ENCODE measurements at regions not wholly inside any gene's neighbourhood (a gene's known extent, or its start where the extent isn't known, plus 50 kb on each side); places are given as distances from the start of the nearest gene placed in this dataset.

- Histone ChIP-seq H3K4me3 (ENCODE audit: low read depth, low read length, poor library complexity, severe bottlenecking) (no peak overlapping the region), H4K20me1 (ENCODE audit: insufficient read depth, low read length) (no peaks in the 10 kb centered on the region), H3K4me1 (ENCODE audit: insufficient read depth, low read length, severe bottlenecking) (no peaks in the 10 kb centered on the region), H3K27me3 (ENCODE audit: insufficient read depth, low read length) (no peaks in the 10 kb centered on the region), H3K4me2 (ENCODE audit: low read length) (no peak overlapping the region), H3F3A (ENCODE audit: insufficient read depth, low read length) (no peaks in the 10 kb centered on the region), H3K36me3 (ENCODE audit: insufficient read depth, low read length) (no peaks in the 10 kb centered on the region), H3K9ac (ENCODE audit: low read length) (no peak overlapping the region), H3K79me2 (ENCODE audit: insufficient read depth, low read length) (no peaks in the 10 kb centered on the region), H3K9me2 (ENCODE audit: low read depth, low read length) (no peaks in the 10 kb centered on the region), H3K27ac (ENCODE audit: low read depth, low read length, poor library complexity, severe bottlenecking) (no peak overlapping the region), H3K9me3 (ENCODE audit: low read length) (no peaks in the 10 kb centered on the region), H2AFZ (ENCODE audit: low read length) (no peak overlapping the region)
- TF ChIP-seq EZH2 (IDR thresholded peaks at IDR 0.05; ENCODE audit: borderline replicate concordance, low read length), result no peak
- TF ChIP-seq CTCF (IDR thresholded peaks at IDR 0.05; ENCODE audit: low read length), result no peak
Observed at GRCh38 chr5:166172597-166172996, 2118.8 kb upstream of the WWC1 start.

- H3K4me3 ChIP-seq (ENCODE audit: low read depth, low read length, poor library complexity, severe bottlenecking), result no peak overlapping the region
- H3F3A ChIP-seq (ENCODE audit: insufficient read depth, low read length), result no peaks in the 10 kb centered on the region
- no peaks in the 10 kb centered on the region for H3K9me2 ChIP-seq (ENCODE audit: low read depth, low read length)
- no peak overlapping the region for H3K4me2 ChIP-seq (ENCODE audit: low read length)
- TF ChIP-seq CTCF (IDR thresholded peaks at IDR 0.05; ENCODE audit: low read length), result no peak
- H2AFZ ChIP-seq (ENCODE audit: low read length), result no peak overlapping the region
- H3K79me2 ChIP-seq (ENCODE audit: insufficient read depth, low read length), result no peaks in the 10 kb centered on the region
- H3K27ac ChIP-seq (ENCODE audit: low read depth, low read length, poor library complexity, severe bottlenecking), result no peak overlapping the region
- no peaks in the 10 kb centered on the region for H3K27me3 ChIP-seq (ENCODE audit: insufficient read depth, low read length)
- H3K9ac ChIP-seq (ENCODE audit: low read length), result no peak overlapping the region
- no peaks in the 10 kb centered on the region for H3K9me3 ChIP-seq (ENCODE audit: low read length)
- H4K20me1 ChIP-seq (ENCODE audit: insufficient read depth, low read length), result no peaks in the 10 kb centered on the region
- no peaks in the 10 kb centered on the region for H3K36me3 ChIP-seq (ENCODE audit: insufficient read depth, low read length)
- no peaks in the 10 kb centered on the region for H3K4me1 ChIP-seq (ENCODE audit: insufficient read depth, low read length, severe bottlenecking)
Observed at GRCh38 chr5:166178411-166179080, 2112.9 kb upstream of the WWC1 start.

GRCh38 chr5:166185185-166185584 lies 2106.3 kb upstream of the WWC1 start:
- Histone ChIP-seq H2AFZ (ENCODE audit: low read length) (no peak overlapping the region), H3K36me3 (ENCODE audit: insufficient read depth, low read length) (no peaks in the 10 kb centered on the region), H3K4me2 (ENCODE audit: low read length) (no peak overlapping the region), H3K27ac (ENCODE audit: low read depth, low read length, poor library complexity, severe bottlenecking) (no peak overlapping the region), H4K20me1 (ENCODE audit: insufficient read depth, low read length) (no peaks in the 10 kb centered on the region), H3F3A (ENCODE audit: insufficient read depth, low read length) (no peaks in the 10 kb centered on the region), H3K9me2 (ENCODE audit: low read depth, low read length) (no peaks in the 10 kb centered on the region), H3K4me1 (ENCODE audit: insufficient read depth, low read length, severe bottlenecking) (no peaks in the 10 kb centered on the region), H3K27me3 (ENCODE audit: insufficient read depth, low read length) (no peaks in the 10 kb centered on the region), H3K9ac (ENCODE audit: low read length) (no peak overlapping the region), H3K9me3 (ENCODE audit: low read length) (no peaks in the 10 kb centered on the region), H3K4me3 (ENCODE audit: low read depth, low read length, poor library complexity, severe bottlenecking) (no peak overlapping the region), H3K79me2 (ENCODE audit: insufficient read depth, low read length) (no peaks in the 10 kb centered on the region)
- TF ChIP-seq EZH2 (IDR thresholded peaks at IDR 0.05; ENCODE audit: borderline replicate concordance, low read length), result no peak
- TF ChIP-seq CTCF (IDR thresholded peaks at IDR 0.05; ENCODE audit: low read length), result no peak
